ENCODE measurements at regions not wholly inside any gene's neighbourhood (a gene's known extent, or its start where the extent isn't known, plus 50 kb on each side); places are given as distances from the start of the nearest gene placed in this dataset.

DNA sequence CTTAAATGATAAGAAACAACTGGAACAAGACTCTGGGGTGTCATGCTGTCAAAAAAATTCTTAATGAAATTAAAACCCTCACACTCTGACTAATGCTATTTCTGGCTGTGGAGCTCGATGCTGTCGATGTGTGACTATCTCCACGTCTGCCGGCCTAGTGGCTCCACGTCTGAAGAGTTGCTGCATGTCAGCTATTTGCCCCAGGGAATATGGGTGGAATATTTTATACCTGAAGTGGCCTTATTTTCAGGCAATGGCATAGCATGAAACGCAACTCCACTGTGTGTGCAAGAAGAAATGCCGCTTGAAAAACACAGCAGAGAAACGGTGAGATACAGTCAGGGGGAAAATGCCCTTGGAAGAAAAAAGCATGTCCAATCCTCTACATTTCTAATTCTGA lies 50.9 kb upstream of the MGMT start:
- Histone ChIP-seq H3K9me3 (no peaks in the 10 kb centered on the region), H3K4me3 (no peak overlapping the region), H3K4me1 (peaks cover 0 to 15% (median 0%) of the 10 kb centered on the region in 3 donors), H3K36me3 (no peaks in the 10 kb centered on the region), H3K27ac (no peak overlapping the region), H3K27me3 (peaks cover 0 to 4% (median 0%) of the 10 kb centered on the region in 4 donors)
- intact Hi-C loops (cut with DNase I): no loop called here
- no peak for DNase-seq
- 81 to 88% methylated on average over 7 to 8 of the region's 8 CpGs for WGBS, 2 donors
- TF ChIP-seq, protein P1, sequence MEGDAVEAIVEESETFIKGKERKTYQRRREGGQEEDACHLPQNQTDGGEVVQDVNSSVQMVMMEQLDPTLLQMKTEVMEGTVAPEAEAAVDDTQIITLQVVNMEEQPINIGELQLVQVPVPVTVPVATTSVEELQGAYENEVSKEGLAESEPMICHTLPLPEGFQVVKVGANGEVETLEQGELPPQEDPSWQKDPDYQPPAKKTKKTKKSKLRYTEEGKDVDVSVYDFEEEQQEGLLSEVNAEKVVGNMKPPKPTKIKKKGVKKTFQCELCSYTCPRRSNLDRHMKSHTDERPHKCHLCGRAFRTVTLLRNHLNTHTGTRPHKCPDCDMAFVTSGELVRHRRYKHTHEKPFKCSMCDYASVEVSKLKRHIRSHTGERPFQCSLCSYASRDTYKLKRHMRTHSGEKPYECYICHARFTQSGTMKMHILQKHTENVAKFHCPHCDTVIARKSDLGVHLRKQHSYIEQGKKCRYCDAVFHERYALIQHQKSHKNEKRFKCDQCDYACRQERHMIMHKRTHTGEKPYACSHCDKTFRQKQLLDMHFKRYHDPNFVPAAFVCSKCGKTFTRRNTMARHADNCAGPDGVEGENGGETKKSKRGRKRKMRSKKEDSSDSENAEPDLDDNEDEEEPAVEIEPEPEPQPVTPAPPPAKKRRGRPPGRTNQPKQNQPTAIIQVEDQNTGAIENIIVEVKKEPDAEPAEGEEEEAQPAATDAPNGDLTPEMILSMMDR (IDR thresholded peaks at IDR 0.05): no peak
- TF ChIP-seq POLR2A (IDR thresholded peaks at IDR 0.05): no peak

DNA sequence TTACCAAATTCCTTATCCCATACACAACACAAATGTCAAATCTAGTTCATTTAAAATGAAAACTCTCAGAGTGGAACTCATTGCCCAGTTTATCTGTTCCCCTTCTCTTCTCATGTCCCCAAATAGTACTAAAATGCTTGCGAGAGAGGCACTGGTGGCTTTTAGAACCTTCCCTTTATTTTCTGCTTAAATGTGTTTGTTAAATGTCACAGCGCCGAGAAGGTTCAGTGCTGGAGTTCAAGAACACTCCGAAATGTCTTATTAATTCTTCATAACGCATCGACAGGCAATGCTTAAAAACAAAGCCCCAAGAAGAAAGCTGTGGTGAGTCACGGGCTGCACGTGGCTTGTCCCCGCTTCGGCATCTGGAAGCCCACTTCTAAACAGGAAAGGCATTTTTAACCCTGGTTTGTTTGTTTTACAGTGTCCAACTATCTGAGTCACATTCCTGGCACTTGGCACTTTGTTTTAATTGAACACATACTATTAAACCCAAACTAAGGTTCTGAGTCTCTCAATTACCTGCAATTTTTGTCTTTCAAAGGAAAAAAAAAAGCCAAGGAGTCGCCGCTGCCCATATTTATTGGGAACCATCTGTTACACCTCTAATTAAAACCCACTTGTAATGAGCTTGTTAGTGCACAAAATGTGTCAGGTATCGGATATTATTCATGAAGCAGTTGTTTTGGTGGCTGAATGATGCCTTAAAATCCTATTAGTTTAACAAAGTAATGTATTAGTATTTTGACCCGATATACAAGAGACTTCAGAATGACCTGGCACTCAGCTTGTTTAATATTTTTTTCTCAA lies 49.9 kb upstream of the MGMT start:
- Histone ChIP-seq H3K9me3 (no peaks in the 10 kb centered on the region), H3K27ac (peak overlapping the region in 2 of 4 donors; percentile 21 to 62), H3K36me3 (no peaks in the 10 kb centered on the region), H3K4me1 (peaks cover 0 to 15% (median 0%) of the 10 kb centered on the region in 3 donors), H3K4me3 (no peak overlapping the region), H3K27me3 (peaks cover 0 to 4% (median 0%) of the 10 kb centered on the region in 4 donors)
- DNase-seq: no peak
- TF ChIP-seq POLR2A (IDR thresholded peaks at IDR 0.05): no peak
- TF ChIP-seq, protein P1 (IDR thresholded peaks at IDR 0.05): no peak
- intact Hi-C loops (cut with DNase I): no loop called here
- WGBS, 2 donors: 43 to 56% methylated on average over 14 of the region's 14 CpGs
